Panc1 (cell line): ENCODE measurements at regions not wholly inside any gene's neighbourhood (a gene's known extent, or its start where the extent isn't known, plus 50 kb on each side); places are given as distances from the start of the nearest gene placed in this dataset.

ENCODE experiments used
- ATAC-seq: fragments of 200-7000 bp; cut with Tn5 transposase; 2 replicates; pipeline ENCODE4 v1.9.1; 2020; ENCODE audit warnings: mild to moderate bottlenecking, moderate library complexity
- BruUV-seq: library from RNA; stranded (reverse); fragments of 400-500 nt; replicated peaks from 2 replicates; lab custom pipeline; 2021; lab: Mats Ljungman, UMichigan
- CTCF ChIA-PET: fragments of 300-600 bp; sonication (Branson Sonifier 250); formaldehyde crosslinking; loops from one replicate; lab custom pipeline; 2022; ENCODE audit warnings: antibody characterized with exemption; lab: Charles Lee
- POLR2A ChIA-PET: fragments of 300-600 bp; sonication (Branson Sonifier 250); formaldehyde crosslinking; loops from one replicate; lab custom pipeline; 2022; ENCODE audit warnings: antibody characterized with exemption; lab: Charles Lee
- DNase-seq: peaks from one replicate; pipeline ENCODE4 v3.0.0-alpha.2; 2010; ENCODE audit warnings: low read depth, low spot score
- H3K27ac ChIP-seq: 2 replicates; pipeline ENCODE4 v1.5.1; 2011; ENCODE audit warnings: mild to moderate bottlenecking, low read length, inconsistent platforms
- H3K27me3 ChIP-seq: fragments of 200-500 bp; sonication (Bioruptor generic); 2 replicates; pipeline ENCODE4 v1.6.0; 2014; ENCODE audit warnings: low read length, inconsistent platforms; ENCODE audit not compliant: control insufficient read depth, insufficient read depth
- H3K36me3 ChIP-seq: fragments of 200-500 bp; sonication (Bioruptor generic); 2 replicates; pipeline ENCODE4 v1.5.1; 2014; ENCODE audit warnings: inconsistent platforms, mild to moderate bottlenecking, low read length, moderate library complexity; ENCODE audit not compliant: control insufficient read depth, insufficient read depth
- H3K4me1 ChIP-seq: 2 replicates; pipeline ENCODE4 v1.5.1; 2011; ENCODE audit warnings: inconsistent platforms, mild to moderate bottlenecking, low read length, moderate library complexity; ENCODE audit not compliant: control insufficient read depth, insufficient read depth
- H3K4me3 ChIP-seq, 2 experiments: 2 replicates each; pipeline ENCODE4 v1.5.1; 2011 to 2012; ENCODE audit warnings: low read depth in 2 of 2, low read length in 2 of 2, mild to moderate bottlenecking in 2 of 2, inconsistent platforms in 1 of 2, moderate library complexity in 1 of 2
- H3K9me3 ChIP-seq: fragments of 200-500 bp; sonication (Bioruptor generic); 2 replicates; pipeline ENCODE4 v1.5.1; 2014; ENCODE audit warnings: low read depth, mild to moderate bottlenecking, inconsistent platforms, low read length, moderate library complexity; ENCODE audit not compliant: control insufficient read depth, insufficient read depth
- CTCF ChIP-seq: fragments of 450-650 bp; IDR thresholded peaks from 2 replicates; pipeline ENCODE4 v1.5.1; 2017; ENCODE audit warnings: mild to moderate bottlenecking
- POLR2AphosphoS5 ChIP-seq: IDR thresholded peaks from 2 replicates; pipeline ENCODE4 v1.6.1; 2012; ENCODE audit warnings: mild to moderate bottlenecking, low read depth, low read length, moderate library complexity
- REST ChIP-seq, 2 experiments: IDR thresholded peaks; 2 replicates each; pipeline ENCODE4 v1.6.1; 2011 to 2012; ENCODE audit warnings: low read depth in 2 of 2, control low read depth in 1 of 2, low read length in 1 of 2, mild to moderate bottlenecking in 1 of 2, moderate library complexity in 1 of 2; ENCODE audit not compliant: insufficient read depth in 1 of 2
- SIN3A ChIP-seq: IDR thresholded peaks from 2 replicates; pipeline ENCODE4 v1.6.1; 2012; ENCODE audit warnings: low read depth, mild to moderate bottlenecking, low read length, moderate library complexity, borderline replicate concordance; ENCODE audit not compliant: insufficient read depth
- TCF7L2 ChIP-seq: IDR thresholded peaks from 2 replicates; pipeline ENCODE4 v1.6.1; 2011; ENCODE audit warnings: mild to moderate bottlenecking, low read depth, low read length, inconsistent platforms
- in situ Hi-C: cut with HindIII; loops from 2 replicates; pipeline ENCODE4 v1.10.0; 2016; ENCODE audit warnings: low sequenced_read_pairs, low pct_unique_long_range_greater_than_20kb
- intact Hi-C: fragments of 100-400 bp; cut with micrococcal nuclease; formaldehyde crosslinking; loops from one replicate; pipeline ENCODE4 v1.10.0; 2022; ENCODE audit not compliant: unreplicated experiment

GRCh38 chr19:30168760-30169159, 203.4 kb upstream of the ZNF536 start:
- POLR2A ChIA-PET = no interaction called here
- no peak for ATAC-seq
- in situ Hi-C loops = no loop called here

DNA sequence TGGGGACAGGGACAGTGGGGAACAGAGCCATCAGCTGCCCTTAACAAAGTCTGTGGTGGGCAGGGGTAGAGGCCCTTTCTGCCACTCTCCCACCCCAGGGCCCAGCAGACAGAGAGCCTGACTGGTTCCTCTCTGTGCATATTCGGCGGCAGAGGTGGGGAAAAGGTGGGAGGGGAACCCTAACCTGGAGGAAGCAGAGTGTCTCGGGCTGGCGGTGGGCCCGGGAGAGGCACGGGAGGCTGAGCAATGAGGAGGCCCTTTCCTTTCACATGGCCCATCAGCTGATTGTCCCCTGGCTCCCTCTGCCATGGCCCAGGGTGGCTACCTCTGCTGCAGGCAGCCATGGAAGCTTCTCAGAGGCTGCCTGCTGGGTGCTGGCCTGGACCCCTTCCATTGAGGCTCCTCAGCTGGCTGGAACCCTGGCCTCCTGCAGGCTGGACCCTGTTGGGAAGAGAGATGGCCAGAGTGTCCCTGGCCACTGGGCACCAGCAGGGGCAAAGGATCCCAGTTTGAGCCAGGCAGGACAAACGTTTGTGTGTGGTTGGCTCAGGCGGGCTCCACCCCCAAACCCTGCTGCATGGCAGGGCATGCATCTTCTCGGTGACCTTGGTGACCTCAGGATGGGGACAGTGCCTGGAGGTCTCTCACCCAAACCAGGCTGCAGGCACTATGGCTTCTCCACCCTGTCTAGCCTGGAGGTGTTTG, 202.8 kb upstream of the ZNF536 start:
- TF ChIP-seq TCF7L2 (no peak), CTCF (no peak), SIN3A (no peak), POLR2AphosphoS5 (no peak), REST (IDR thresholded peaks at IDR 0.05; ENCODE audit: insufficient read depth in 1 of 2, low read depth in 2 of 2, low read length in 1 of 2) (no peak)
- Histone ChIP-seq H3K9me3 (no peaks in the 10 kb centered on the region), H3K27ac (no peak overlapping the region), H3K36me3 (no peaks in the 10 kb centered on the region), H3K4me1 (no peaks in the 10 kb centered on the region), H3K27me3 (peaks cover 2% of the 10 kb centered on the region; the same call in 1 of the 2 replicates), H3K4me3 (no peak overlapping the region)
- intact Hi-C loops = no loop called here
- ChIA-PET CTCF (no interaction called here), POLR2A (no interaction called here)
- no TSS peak for BruUV-seq
- in situ Hi-C loops = no loop called here
- ATAC-seq (no peak), DNase-seq (no peak)

More at GRCh38 chr19:30168760-30169159, 203.4 kb upstream of the ZNF536 start:
- no TSS peak for BruUV-seq
- TF ChIP-seq SIN3A (no peak), POLR2AphosphoS5 (no peak), TCF7L2 (no peak), REST (IDR thresholded peaks at IDR 0.05; ENCODE audit: insufficient read depth in 1 of 2, low read depth in 2 of 2, low read length in 1 of 2) (no peak)
- Histone ChIP-seq H3K9me3 (no peaks in the 10 kb centered on the region), H3K4me3 (no peak overlapping the region), H3K27me3 (no peaks in the 10 kb centered on the region; the same call in 1 of the 2 replicates), H3K36me3 (no peaks in the 10 kb centered on the region), H3K27ac (no peak overlapping the region), H3K4me1 (no peaks in the 10 kb centered on the region)
- no peak for DNase-seq
- CTCF ChIA-PET = no interaction called here
- intact Hi-C loops = no loop called here
